ENCODE measurements at regions not wholly inside any gene's neighbourhood (a gene's known extent, or its start where the extent isn't known, plus 50 kb on each side); places are given as distances from the start of the nearest gene placed in this dataset.

DNA sequence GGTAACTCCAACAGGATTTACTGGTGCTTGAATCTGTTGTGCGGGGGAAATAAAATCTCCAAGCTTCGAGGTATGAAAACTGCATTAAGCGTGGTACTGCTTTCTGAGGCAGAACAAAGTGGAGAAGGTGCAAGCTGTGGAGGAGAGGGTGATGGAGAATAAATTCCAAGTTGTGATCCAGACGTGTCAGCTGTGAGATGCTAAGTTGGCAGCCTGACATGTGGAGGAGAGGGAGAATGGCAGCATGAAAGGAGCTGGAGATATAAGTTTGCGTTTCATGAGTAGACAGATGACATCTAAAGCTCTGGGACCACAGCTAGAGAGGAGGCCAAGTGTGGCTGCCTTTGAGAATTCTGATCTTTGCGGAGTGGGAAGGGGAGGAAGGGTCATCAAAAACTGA is 411.8 kb downstream of the FBXO15 start:
- Histone ChIP-seq H3K9ac (ENCODE audit: low read depth, low read length, poor library complexity, severe bottlenecking) (no peak overlapping the region), H2AFZ (ENCODE audit: low read length) (no peak overlapping the region), H3K9me2 (replicated peaks; ENCODE audit: low read depth, low read length) (no peaks in the 10 kb centered on the region), H3K4me3 (ENCODE audit: low read length, poor library complexity, severe bottlenecking) (no peak overlapping the region), H3K4me2 (ENCODE audit: low read depth, low read length, poor library complexity, severe bottlenecking) (no peak overlapping the region), H3K4me1 (ENCODE audit: insufficient read depth, low read length, poor library complexity, severe bottlenecking) (no peaks in the 10 kb centered on the region), H3K36me3 (ENCODE audit: insufficient read depth, low read length) (no peaks in the 10 kb centered on the region), H3K27me3 (ENCODE audit: insufficient read depth, low read length, poor library complexity, severe bottlenecking) (no peaks in the 10 kb centered on the region), H4K20me1 (ENCODE audit: insufficient read depth, low read length, poor library complexity, severe bottlenecking) (no peaks in the 10 kb centered on the region), H3K79me2 (ENCODE audit: insufficient read depth, low read length) (no peaks in the 10 kb centered on the region), H3F3A (ENCODE audit: low read depth) (no peaks in the 10 kb centered on the region), H3K9me3 (ENCODE audit: insufficient read depth, low read depth, low read length) (no peaks in the 10 kb centered on the region)
- no peak for TF ChIP-seq EZH2phosphoT487 (IDR thresholded peaks at IDR 0.05; ENCODE audit: borderline replicate concordance)
- TF ChIP-seq, protein P1, sequence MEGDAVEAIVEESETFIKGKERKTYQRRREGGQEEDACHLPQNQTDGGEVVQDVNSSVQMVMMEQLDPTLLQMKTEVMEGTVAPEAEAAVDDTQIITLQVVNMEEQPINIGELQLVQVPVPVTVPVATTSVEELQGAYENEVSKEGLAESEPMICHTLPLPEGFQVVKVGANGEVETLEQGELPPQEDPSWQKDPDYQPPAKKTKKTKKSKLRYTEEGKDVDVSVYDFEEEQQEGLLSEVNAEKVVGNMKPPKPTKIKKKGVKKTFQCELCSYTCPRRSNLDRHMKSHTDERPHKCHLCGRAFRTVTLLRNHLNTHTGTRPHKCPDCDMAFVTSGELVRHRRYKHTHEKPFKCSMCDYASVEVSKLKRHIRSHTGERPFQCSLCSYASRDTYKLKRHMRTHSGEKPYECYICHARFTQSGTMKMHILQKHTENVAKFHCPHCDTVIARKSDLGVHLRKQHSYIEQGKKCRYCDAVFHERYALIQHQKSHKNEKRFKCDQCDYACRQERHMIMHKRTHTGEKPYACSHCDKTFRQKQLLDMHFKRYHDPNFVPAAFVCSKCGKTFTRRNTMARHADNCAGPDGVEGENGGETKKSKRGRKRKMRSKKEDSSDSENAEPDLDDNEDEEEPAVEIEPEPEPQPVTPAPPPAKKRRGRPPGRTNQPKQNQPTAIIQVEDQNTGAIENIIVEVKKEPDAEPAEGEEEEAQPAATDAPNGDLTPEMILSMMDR (conservative IDR thresholded peaks at IDR 0.05; ENCODE audit: low read length) = no peak

DNA sequence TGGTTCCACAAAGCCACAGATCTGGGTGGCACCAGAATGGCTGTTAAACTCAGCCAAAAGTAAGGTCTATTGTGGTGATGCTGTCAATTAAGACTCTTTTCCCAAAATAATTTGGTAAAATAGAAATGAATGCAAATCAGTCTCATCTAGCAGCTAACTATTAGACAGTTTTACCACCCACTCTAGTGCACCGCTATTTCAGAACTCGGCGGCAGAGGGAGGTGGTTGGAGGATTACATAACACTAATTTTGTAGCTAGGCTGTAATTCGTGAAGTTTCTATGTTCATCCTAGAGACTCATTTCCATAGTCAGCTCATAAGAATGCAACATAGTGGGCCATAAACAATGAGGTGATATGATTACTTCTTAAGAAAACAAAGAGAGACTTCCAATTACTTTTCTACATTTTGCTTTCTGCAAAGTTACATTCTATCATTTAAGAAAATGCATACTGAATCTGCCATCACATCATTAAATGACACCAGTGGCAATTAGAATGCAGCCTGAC is 413.8 kb downstream of the FBXO15 start:
- Histone ChIP-seq H3F3A (ENCODE audit: low read depth) (no peaks in the 10 kb centered on the region), H3K9me3 (ENCODE audit: insufficient read depth, low read depth, low read length) (no peaks in the 10 kb centered on the region; the same call in 1 of the 2 replicates), H3K36me3 (ENCODE audit: insufficient read depth, low read length) (no peaks in the 10 kb centered on the region), H3K4me1 (ENCODE audit: insufficient read depth, low read length, poor library complexity, severe bottlenecking) (no peaks in the 10 kb centered on the region), H2AFZ (ENCODE audit: low read length) (no peak overlapping the region), H3K4me2 (ENCODE audit: low read depth, low read length, poor library complexity, severe bottlenecking) (no peak overlapping the region), H3K9me2 (replicated peaks; ENCODE audit: low read depth, low read length) (no peaks in the 10 kb centered on the region), H3K79me2 (ENCODE audit: insufficient read depth, low read length) (no peaks in the 10 kb centered on the region), H3K4me3 (ENCODE audit: low read length, poor library complexity, severe bottlenecking) (no peak overlapping the region), H4K20me1 (ENCODE audit: insufficient read depth, low read length, poor library complexity, severe bottlenecking) (no peaks in the 10 kb centered on the region), H3K9ac (ENCODE audit: low read depth, low read length, poor library complexity, severe bottlenecking) (no peak overlapping the region), H3K27me3 (ENCODE audit: insufficient read depth, low read length, poor library complexity, severe bottlenecking) (no peaks in the 10 kb centered on the region)
- TF ChIP-seq EZH2phosphoT487 (IDR thresholded peaks at IDR 0.05; ENCODE audit: borderline replicate concordance) = no peak
- TF ChIP-seq, protein P1 (conservative IDR thresholded peaks at IDR 0.05; ENCODE audit: low read length) = no peak

DNA sequence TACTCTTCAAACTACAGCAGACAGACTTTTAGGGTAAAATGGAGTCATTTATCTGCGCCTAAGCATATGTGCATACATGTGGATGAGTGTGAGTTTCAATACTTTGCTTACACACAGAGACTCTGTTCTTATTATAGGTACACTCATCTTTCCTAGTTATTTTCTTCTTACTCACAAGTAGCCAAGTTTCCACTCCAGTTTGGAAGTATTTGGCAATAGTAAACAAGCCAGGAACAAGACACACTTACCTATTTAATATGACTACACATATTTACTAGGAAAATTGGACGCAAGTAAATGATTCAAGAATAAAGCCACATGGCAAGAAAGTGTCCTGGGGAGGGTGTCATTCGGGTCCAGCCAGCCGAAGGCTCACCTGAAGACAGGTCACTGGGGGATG is 414.3 kb downstream of the FBXO15 start:
- Histone ChIP-seq H3K27me3 (ENCODE audit: insufficient read depth, low read length, poor library complexity, severe bottlenecking) (no peaks in the 10 kb centered on the region), H3K4me2 (ENCODE audit: low read depth, low read length, poor library complexity, severe bottlenecking) (no peak overlapping the region), H3K9me3 (ENCODE audit: insufficient read depth, low read depth, low read length) (no peaks in the 10 kb centered on the region; the same call in 1 of the 2 replicates), H3K9ac (ENCODE audit: low read depth, low read length, poor library complexity, severe bottlenecking) (no peak overlapping the region), H3K79me2 (ENCODE audit: insufficient read depth, low read length) (no peaks in the 10 kb centered on the region), H3K36me3 (ENCODE audit: insufficient read depth, low read length) (no peaks in the 10 kb centered on the region), H4K20me1 (ENCODE audit: insufficient read depth, low read length, poor library complexity, severe bottlenecking) (no peaks in the 10 kb centered on the region), H3K4me1 (ENCODE audit: insufficient read depth, low read length, poor library complexity, severe bottlenecking) (no peaks in the 10 kb centered on the region), H3K4me3 (ENCODE audit: low read length, poor library complexity, severe bottlenecking) (no peak overlapping the region), H3K9me2 (replicated peaks; ENCODE audit: low read depth, low read length) (no peaks in the 10 kb centered on the region), H2AFZ (ENCODE audit: low read length) (no peak overlapping the region), H3F3A (ENCODE audit: low read depth) (no peaks in the 10 kb centered on the region)
- TF ChIP-seq, protein P1 (conservative IDR thresholded peaks at IDR 0.05; ENCODE audit: low read length) = no peak
- TF ChIP-seq EZH2phosphoT487 (IDR thresholded peaks at IDR 0.05; ENCODE audit: borderline replicate concordance) = no peak

Measured in Loucy (cell line).